HG03460 (cell line): ENCODE measurements at regions not wholly inside any gene's neighbourhood (a gene's known extent, or its start where the extent isn't known, plus 50 kb on each side); places are given as distances from the start of the nearest gene placed in this dataset.

ENCODE experiments used
- ATAC-seq: cut with Tn5 transposase; IDR thresholded peaks from one replicate; pipeline ENCODE4 v1.9.1; 2021; ENCODE audit not compliant: unreplicated experiment

DNA sequence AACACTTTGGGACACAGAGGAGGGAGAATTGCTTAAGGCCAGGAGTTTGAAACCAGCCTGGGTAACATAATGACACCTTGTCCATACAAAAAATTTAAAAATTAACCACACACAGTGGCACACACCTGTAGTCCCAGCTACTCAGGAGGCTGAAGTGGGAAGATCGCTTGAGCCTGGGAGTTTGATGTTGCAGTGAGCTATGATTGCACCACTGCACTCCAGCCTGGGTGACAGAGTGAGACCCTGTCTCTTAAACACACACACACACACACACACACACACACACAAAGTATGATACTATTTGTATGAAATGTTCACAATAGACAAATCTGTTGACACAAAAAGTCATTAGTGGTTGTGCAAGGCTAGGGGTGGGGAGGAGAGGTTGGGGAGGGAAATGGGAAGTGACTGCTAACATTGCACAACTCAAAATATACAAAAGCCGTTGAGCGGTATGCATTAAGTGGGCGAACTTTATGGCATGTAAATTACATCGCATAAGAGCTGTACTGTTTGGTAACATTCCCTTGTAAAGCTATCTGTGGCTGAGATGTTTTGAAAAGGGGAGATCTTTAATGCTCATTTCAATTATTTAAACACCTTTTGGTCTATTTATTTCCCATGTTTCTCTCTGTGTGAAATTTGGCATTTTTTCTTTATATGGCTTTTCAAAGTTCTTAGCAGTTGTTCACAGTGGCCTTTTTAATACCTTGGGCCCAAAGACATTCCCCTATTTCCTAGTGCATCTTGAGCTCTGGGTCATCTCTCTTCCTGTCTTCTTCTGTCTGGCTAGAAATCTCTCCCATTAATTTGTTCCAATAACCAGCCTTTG, 58.9 kb upstream of the ZNF516 start:
- ATAC-seq: no peak

GRCh38 chr18:76548541-76548940, 53.5 kb upstream of the ZNF516 start:
- no peak for ATAC-seq

DNA sequence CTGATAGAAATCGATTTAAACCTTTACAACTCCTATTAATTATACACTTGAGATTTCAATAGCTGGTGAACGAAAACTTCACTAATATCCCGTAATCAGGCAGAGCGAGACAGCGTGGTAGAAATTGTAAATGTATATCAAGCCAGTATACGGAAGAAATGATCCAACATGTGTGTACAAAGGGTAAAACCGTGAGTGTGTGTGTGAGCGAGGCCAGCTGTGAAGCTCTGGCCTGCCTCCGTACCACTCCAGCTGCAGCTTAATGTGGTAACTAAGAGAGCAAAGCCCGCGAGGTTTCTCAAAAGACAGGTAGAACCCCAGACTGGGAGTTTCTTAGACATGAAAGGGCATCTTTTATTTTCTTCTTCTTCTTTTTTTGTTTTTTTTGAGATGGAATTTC, 52.3 kb upstream of the ZNF516 start:
- no peak for ATAC-seq

- no peak for ATAC-seq
Observed at GRCh38 chr18:76546436-76546835, 51.4 kb upstream of the ZNF516 start.

GRCh38 chr18:76546088-76546435, 51.0 kb upstream of the ZNF516 start:
- no peak for ATAC-seq

- ATAC-seq: no peak
Observed at GRCh38 chr18:76545433-76546087, 50.5 kb upstream of the ZNF516 start.

DNA sequence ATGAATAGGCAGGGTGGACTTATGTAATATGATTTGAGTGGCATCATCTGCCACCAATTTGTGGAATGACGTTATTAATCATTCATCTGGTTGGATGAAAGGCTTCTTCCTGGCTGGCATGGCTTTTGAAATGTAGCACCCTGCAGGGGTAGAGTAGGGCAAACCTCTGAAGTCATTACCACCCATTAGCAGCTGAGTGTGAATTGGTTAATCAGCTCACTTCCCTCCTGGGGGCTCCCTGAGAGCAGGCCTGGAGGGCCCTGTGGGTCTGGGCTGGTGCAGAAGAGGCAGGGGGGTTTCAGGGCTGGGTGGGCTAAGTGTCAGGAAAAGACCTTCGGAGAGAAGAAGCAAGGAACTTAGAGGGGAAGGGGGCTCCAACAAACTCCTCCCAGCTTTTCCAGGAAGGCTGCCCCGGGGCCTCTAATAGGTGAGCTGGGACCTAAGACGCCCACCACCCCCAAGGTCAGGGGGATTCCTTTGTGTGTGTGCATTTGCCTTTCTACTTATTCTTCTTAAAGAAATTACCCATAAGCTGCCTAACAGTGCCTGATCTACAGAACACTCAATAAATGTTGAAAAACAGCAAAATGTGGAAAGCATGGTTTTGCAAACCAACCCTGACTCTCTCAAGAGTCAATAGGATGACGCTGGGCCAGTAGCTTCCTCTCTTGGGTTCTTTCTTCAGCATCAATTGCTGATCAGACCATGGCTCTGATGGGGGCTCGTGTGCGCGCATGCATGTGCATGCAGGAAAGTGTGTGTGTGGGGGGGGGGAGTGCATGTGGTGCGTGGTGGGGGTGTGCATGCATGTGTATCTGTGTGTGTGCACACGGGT, 49.7 kb upstream of the ZNF516 start:
- no peak for ATAC-seq
